Fibroblast of skin of abdomen (primary cell): ENCODE measurements at regions not wholly inside any gene's neighbourhood (a gene's known extent, or its start where the extent isn't known, plus 50 kb on each side); places are given as distances from the start of the nearest gene placed in this dataset.

ENCODE experiments used
- DNase-seq: peaks from one replicate; pipeline ENCODE4 v3.0.0-alpha.2; 2013

DNA sequence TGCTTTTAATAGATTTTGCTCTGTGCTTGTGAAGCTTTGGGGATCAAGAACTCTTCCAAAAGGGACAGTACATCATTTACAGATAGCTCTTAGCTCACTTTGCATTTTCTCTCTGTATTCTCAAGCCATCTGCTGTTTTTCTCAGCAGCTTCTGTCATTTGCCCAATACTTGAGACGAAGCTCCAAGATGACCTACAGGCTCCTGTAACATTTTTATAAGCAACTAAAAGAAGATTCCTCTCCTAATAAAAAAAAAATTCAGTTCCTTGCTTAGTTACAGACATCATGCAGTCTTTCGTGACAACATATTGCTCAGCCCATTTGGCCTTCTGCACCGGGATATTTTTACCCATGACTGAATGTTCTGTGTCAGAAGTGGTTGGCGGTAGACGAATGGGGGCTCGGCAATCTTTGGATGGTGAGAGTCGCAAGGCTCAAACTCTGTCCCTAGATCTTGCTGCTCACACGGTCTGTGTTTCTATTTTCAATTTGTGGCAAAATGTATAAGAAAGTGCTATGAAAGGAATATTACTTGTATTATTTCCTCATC lies 215.6 kb downstream of the FSCB start:
- no peak for DNase-seq

DNA sequence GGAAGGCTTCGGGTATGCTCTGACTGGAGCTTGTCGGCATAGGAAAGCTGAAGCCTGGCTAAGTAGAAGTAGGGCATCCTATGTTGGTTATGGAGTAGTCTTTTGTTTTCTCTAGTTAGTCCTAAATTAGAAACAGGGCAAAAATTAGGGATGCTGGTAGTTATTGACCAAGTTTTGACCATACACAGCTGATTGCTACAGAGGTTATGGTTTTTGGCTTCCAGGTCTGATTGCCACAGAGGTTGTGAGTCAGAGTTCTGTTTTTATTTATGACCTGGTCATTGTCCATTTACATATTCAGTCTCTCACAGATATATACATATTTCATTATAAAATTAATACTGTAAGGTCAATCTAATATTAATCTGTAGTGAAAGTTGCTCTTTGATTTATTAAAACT lies 219.2 kb downstream of the FSCB start:
- no peak for DNase-seq

DNA sequence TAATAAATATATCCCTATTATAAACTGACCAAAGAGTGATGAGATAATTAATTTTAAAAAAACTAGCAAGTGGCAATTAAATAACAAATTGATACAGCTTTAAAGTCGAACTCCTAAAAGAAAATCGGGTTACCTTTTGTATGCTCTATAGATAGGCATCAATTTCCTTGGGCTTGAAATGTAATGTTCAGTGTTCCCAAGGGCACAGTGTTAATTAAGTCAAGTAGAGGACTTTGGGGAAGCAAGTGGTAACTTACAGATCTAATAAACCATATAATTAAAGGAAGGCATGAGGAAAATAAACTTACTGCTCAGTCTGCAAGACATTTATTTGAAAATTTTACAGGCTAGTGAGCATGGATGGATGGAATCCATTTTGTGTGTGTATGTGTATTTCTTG lies 220.9 kb downstream of the FSCB start:
- DNase-seq = no peak

DNA sequence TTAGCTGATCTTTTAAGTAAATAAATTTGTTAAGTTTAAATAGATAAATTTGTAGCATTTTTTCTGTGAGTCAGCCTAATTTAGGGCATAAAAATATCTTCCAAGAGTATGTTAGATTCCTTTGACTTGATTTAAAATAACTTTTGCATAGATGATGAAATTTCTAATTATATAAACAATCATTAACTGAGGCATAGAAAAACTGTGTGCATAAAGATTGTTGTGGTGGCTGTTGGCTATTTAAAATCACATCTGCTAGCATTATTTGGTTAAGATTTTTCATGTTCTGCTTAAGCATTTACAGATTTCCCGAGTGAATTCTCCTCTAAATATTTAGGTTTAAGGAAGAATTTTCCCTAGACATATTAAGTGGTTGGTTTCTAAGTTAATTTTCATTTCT lies 223.2 kb downstream of the FSCB start:
- no peak for DNase-seq

DNA sequence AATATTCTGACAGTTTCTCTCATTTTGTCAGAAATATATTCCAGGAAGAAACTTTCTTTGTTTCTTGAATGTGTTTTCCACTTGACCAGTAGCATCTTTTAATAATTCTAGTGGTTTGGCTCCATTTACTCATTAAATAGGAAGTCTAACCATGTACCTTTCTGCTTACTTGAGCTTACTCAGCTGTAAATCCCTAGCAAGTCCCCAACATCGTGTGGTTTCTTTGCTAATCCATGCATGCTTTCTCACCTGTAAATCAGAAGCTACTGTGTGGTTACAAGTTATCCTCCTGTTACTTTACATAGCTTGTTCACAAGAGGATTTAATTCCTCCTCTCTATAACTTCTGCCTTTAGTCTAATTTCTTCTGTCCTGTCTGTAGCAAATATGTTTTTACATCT lies 227.7 kb downstream of the FSCB start:
- DNase-seq = no peak

DNA sequence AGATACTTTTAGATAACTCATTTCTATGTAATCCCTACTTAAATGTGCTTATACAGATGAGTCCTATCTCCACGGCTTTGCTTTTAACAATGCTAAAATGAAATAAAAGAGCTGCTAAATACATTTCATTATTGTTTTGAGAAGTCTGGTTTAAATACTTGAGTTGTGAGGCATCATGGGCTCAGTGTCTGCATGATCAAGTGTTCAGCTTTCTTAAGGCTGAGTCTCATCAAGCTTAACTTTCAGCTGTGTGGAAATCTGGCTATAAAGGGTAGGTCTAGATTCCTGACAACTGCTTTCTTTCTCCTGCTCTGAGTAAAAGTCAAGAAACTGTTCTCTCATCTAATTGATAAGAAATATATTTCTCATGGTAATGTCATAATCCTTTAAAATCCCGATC lies 235.4 kb downstream of the FSCB start:
- DNase-seq = no peak

DNA sequence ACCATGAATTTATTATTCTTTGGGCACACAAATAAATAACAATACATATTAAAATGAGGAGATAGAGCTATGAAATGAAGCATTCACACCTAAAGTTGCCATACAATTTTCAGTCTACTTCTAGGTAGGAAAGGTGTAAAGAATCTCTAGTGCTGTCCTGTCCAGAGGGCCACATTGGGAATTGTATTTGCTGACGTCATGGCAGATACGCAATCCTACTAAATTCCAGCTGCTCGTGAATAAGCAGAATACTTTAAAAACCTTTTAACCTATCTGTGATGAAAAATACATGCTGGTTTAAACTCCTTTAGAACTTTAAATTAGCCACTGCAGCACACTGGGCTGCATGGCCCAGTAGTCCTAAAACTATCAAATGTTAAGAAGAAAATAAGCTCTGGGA lies 236.1 kb downstream of the FSCB start:
- DNase-seq = no peak

DNA sequence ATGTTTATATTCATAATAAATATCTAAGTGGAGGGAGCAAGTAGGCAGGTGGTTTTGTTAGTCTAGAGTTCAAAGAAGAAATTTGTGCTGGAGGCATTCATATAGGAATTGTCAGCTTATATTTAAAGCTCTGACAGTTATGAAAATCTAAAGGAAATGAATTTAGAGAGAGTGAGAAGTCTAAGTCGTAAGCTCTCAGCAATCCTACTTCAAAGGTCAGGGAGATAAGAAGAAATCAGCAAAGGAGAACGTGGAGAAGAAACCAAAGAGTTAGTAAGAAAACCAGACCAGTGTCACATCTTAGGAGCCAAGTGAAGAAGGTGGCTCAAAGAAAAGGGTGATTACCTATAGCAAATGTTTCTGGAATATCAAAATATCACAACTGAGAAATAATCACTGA lies 241.8 kb downstream of the FSCB start:
- DNase-seq = no peak

DNA sequence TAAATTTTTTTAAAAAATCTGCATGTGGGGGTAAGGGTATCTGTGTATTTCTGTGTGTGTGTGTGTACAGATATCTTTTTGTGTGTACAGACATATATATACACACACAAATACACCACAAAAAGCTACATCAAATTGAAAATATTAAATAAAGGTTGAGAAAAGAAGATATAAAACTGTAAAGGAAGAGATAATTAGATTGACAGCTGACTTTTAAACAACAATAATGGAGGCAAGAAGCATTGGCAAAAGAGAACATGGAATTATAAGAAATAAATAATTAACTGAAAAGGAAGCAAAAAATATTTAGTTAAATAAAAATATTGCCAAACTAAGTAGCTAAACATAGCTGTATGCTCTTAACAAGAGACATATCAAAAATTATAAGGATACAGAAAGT lies 291.4 kb downstream of the FSCB start:
- DNase-seq = no peak

DNA sequence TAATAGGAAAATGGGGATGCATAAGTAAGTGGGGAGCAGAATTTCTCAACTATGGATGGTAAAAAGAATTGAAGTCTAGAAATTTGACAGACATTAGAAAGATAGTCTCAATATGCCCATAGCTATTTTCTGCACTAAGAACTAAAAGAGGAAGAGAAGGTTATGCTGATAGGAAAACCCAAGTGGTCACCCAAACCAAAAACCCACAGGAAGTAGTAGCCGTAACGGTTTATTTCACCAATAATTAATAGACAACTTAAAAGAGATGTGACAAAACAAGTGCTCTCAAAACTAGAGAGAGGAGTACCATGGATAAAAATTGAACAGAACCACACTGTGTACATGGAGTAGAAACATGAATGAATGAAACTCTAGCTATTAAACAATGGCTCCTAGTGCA lies 295.4 kb downstream of the FSCB start:
- DNase-seq = no peak

DNA sequence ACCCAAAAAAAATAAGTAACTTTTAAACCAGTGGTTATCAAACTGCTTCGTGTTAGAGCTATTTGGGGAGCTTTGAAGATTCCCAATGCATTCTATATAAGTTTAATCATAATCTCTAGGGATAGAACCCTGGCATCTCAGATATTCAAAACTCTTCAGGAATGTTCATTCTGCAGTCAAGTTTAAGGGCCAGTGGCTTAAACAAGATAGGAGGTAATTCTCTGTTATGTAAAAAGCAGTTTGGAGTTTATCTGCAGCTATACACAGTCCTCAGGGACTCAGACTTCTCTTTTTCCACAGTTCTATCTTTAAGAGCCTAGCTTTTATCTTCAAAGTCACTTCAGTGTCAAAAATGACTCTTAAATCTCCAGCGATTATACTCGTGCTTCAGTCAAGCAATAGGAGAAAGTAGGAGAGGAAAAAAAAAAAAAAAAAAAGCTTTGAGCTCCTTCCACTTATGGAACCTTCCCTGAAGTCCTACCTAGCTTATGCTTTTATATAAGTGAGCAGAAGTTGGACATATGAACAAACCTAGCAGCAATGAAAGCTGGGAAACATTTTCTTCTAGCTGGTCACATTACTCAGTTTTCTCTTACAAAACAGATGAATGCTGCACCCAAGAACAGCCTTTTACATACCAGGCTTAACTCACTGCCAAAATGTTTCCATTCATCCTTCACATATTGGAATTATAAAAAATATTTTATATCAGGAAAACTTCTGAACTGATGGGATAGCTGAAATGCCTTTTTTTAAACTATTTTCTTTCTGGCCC lies 302.8 kb downstream of the FSCB start:
- DNase-seq = peak; percentile 46

DNA sequence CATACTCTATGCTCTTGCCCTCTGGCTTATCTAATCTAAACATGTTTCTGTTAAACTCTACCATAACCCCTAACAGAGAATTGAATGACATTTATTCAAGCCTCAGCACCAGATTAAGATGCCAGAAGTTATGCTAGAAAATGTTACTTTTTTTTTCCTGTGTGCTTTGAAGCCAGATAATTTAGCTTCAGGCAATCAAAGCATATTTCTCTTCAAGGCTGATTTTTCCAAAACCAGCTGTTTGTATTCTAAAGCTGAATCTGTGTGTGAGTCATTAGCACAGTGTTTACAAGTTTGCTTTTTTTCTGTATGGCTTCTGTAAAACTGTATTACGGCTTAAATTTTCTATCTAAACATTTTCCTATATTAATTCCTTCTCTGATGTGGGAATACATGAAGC lies 326.1 kb downstream of the FSCB start:
- DNase-seq = no peak

DNA sequence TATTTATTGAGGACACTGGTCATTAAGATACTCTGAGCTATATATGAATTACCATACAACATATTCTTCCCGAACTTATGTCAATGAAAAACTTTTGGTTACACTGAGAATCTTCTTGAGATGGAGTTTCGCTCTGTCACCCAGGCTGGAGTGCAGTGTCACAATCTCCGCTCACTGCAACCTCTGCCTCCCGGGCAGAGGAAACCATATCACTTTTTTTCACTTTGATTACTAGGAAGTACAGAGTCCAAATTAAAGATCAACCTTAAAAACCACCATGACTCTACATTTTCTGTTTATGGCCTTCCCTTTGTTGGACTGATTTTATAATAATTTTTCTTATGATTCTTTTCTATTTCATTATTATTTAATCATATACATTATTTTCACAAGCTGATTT lies 336.5 kb downstream of the FSCB start:
- no peak for DNase-seq

DNA sequence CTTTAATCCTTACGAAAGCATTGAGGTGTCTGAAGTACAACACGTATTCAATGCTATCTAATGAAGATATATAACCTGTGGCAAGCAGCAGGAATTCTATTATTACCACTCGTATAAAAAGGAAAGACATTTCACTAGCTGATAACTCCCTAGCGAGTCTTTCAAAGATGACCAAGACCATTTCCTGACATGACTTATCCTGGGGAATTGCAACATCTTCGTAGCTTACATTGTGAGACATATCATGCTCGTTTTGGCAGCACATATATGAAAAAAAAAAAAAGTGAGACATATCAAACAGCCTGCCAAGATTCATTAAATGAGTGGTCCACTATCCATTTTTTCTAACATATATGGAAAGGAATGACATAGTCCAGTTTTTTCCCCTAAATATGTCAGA lies 337.0 kb downstream of the FSCB start:
- DNase-seq = peak; percentile 60

DNA sequence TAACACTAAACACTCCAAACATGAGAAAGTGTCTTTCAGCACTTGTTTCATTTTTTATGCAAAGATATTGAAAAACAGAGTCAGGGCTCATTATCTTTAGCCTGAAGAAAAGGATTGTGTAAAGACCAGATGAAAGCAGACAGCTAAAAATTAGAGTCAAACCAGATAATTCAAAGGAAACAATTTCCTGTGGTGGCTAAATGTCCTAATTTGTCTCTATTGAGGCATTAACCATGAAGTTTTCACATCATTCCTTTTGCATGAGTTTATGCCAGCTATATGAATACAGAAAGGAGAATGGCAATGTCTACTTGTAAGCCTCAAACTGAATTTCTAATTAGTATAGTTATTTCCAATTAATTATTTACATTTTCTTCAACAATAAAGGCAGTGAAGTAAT lies 338.5 kb downstream of the FSCB start:
- DNase-seq = no peak

DNA sequence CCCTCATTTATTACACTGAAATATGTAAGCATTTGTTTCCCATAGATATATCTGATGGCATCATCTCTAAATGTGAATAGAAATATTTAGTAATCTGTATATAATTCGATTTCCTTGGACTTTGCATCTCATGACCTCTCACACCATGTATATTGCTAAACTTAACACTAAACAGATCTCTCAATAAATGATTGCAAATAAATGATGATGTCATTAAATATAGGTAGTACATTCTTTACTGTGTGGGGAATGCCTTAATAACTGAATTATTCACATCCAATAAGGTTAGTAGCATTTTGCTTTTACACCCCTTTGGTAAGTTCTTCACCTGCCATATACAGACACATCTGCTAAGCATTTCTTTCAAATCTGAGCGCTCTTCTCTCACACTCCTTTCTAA lies 340.5 kb downstream of the FSCB start:
- no peak for DNase-seq

DNA sequence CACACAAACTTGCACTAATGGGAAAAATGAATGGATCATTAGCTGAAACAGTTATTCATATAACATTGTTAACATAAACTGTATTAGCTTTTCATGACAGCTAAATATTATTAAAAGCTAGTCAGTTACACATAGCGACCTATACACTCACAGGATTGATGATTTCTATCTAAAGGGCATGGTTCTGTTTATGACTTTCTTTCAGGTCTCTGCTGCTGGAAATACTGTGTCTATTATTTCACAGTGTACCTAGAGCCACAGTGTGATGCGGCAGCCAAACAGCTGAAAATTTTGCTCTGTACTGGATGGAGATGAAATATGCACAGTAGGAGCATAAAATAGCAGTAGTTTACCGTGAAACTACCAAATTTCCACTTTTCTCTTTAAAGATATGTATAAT lies 341.1 kb downstream of the FSCB start:
- no peak for DNase-seq

DNA sequence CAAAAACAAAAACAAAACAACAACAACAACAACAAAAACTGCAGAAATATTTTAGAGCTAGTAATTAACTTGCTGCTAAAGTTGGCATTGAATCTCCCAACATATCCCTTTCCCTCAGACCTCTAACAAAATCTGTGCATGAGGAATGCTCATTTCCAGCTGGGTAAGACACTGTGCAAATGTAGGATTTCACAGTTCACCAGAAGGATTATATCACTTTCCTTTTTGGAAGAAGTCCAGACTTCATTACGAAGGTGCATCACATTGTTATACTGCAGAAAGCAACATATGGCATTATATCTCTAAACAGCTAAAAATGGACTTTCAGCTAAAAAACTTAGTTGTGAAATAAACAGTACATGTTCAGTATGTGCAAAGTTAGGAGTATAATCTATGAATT lies 341.8 kb downstream of the FSCB start:
- DNase-seq = no peak

DNA sequence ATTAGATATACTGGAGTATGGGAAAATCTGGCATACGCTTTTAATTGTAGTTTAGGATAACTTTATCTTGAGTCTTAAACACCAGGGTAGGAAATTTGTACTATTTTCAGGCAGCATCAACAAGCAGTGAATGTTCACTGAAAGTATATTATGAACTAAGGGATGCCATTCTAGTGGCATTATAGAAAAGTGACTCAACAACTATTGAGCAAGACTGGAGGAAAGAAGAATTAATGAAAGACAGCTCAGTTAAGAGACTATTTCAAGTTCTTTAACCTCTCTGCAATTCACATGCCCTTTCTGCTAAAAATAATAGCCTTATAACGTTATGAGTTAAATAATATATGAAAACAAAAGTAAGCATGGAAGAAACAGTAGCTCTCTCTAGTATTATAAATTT lies 343.1 kb downstream of the FSCB start:
- DNase-seq = no peak

DNA sequence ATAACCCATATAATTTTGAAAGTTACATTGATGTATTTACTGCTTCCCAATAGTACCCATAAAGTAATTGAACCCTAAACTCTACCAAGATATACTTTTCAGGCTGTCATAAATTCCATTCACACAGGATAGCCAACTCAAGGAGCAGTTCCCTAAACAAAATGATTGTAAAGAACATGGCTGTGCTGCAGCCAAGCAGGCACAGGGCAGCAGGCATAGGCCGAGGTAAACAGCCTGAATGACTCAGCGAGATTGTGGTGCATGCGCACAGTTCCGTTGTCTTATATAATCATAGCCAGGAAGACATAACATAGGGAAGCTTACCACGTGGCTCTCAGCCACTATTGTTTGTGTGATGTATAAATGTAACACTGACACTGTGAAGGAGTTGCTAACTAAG lies 344.9 kb downstream of the FSCB start:
- no peak for DNase-seq

DNA sequence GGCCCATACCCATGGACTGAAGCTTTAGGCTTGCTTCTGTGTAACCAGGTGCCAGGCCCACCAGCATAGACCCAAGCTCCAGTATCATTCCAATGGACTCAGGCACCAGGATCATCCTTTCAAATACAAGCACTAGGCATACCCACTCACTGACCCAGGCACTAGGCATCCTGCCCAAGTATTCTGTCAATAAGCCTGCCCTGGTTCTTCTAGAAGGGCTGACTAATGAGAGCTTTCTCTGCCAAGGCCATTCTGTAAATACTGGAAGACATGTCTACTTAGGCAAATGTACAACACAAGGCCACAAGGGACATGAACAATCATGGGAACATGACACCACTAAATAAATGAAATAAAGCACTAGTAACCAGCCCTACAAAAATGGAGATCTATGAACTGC lies 352.2 kb downstream of the FSCB start:
- no peak for DNase-seq

DNA sequence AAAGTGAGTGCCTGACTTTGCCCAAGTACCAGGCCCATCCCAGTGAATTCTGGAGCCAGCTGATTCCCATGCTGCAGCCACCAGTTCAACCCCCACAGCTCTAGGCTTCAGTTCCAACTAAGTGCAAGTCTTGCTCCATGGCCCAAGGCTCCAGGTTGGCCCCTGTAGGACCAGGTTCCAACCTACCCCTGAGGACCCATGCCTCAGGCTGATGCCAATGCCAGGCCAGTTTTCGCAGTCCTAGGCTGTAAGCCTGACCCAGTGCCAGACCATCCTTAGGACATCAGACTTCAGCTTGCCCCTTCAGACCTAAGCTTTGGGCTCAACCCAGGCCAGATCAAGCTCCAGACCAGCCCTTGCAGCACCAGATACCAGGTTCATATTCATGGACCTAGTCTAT lies 352.6 kb downstream of the FSCB start:
- DNase-seq = no peak

DNA sequence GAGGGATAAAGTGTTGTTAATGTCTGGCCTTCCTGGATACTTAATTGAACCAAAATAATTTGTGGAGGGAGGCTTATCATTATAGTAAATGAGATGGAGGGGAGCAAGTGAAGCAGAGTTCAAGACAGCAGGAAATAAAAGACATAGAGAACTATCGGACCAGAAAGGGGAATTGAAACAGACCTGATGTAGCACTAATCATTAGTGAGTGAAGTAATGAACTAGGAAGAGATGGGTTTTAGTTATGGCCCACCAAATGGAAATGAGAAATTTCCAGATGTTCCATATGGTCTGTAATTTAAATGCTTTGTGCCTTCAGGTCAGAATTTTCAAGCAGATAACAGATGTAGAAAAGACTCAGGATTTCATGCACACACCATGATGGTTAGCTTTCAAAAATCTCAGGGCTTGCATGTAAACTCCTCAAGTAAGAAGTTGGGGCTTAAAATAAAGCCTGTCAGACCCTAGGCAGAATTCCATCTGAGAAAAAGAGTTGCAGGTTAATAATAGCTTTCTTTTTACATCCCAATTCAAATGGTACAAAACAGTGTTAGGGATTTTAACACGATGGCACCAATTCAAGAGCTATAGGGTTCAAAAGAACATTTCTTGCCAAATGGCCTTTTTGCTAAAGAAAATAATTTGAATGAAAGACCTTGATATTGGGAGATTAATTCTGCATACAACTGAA lies 355.8 kb downstream of the FSCB start:
- no peak for DNase-seq

DNA sequence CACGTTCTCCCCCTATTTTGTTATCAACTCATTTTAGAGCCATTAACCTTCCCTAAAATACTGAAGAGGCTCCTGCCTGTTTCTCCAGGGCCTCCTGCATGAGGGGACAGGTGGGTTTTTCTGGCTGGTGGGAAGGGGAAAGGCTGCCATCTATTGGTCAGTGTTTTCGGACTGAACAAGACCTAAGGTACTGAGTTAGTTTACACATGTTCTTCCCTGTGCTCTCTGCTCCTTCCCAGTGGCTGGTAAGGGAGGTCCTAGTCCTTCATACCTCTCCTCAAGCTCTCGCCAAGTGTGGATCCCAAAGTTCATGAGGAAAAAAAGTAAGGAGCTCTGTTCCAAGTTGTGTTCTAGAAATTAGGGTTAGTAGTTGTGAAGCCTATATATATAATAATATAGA lies 357.5 kb downstream of the FSCB start:
- DNase-seq = no peak
